BLaER1 (cell line): ENCODE measurements at regions not wholly inside any gene's neighbourhood (a gene's known extent, or its start where the extent isn't known, plus 50 kb on each side); places are given as distances from the start of the nearest gene placed in this dataset.

Source experiments
- H3K27ac ChIP-seq: shearing (Covaris generic); formaldehyde crosslinking; 2 replicates; pipeline ENCODE4 v1.8.1; 2022
- H3K27me3 ChIP-seq: shearing (Covaris generic); formaldehyde crosslinking; 2 replicates; pipeline ENCODE4 v1.8.1; 2022
- H3K36me3 ChIP-seq: shearing (Covaris generic); formaldehyde crosslinking; 2 replicates; pipeline ENCODE4 v1.8.1; 2022
- H3K4me1 ChIP-seq: shearing (Covaris generic); formaldehyde crosslinking; 2 replicates; pipeline ENCODE4 v1.8.1; 2022
- H3K4me2 ChIP-seq: shearing (Covaris generic); formaldehyde crosslinking; 2 replicates; pipeline ENCODE4 v1.8.1; 2022
- H3K4me3 ChIP-seq: shearing (Covaris generic); formaldehyde crosslinking; 2 replicates; pipeline ENCODE4 v1.8.1; 2022
- H3K9ac ChIP-seq: shearing (Covaris generic); formaldehyde crosslinking; 2 replicates; pipeline ENCODE4 v1.8.1; 2022
- H3K9me3 ChIP-seq: shearing (Covaris generic); formaldehyde crosslinking; 2 replicates; pipeline ENCODE4 v1.8.1; 2022
- H4K20me1 ChIP-seq: shearing (Covaris generic); formaldehyde crosslinking; 2 replicates; pipeline ENCODE4 v1.8.1; 2022
- Cebpa-rat ChIP-seq: shearing (Covaris generic); IDR thresholded peaks from 2 replicates; pipeline ENCODE4 v1.8.1; 2022

DNA sequence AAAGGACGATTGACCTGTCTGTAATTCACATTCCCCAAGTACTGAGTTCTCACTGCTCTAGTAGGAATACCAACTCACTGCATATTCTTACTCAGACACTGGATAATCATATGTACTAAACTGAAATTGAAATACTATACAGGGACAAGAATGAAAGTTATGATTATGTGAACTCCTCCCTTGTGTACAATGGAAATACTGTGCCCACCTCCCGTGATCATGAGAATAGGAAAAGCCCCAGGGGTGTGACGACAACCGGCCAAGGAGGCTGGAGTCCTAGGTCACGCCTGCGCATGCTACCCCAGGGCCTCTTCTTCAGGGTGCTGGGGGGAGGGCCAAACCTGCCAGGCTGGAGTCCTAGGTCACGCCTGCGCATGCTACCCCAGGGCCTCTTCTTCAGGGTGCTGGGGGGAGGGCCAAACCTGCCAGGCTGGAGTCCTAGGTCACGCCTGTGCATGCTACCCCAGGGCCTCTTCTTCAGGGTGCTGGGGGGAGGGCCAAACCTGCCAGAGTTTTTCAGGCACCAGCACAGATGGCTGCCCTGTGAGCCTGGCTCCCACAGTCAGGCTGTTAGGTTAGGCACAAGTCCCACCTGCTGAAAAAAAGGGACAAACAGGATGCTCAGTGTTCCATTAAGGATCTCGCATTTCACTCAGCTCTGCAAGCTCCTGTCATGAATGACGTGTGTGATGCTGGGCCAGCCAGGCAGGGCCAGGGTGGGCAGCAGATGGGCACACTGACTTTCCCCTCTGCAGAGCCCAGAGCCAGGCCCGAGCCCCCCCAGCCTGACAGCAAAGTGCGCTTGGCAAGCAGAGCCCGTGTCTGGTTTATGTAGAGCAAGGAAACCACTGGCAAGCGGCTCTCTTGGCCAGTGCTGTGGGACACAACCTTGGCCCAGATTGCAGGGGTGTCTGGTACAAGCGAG, 107.7 kb downstream of the FOXF2 start:
- no peaks in the 10 kb centered on the region for H3K9me3 ChIP-seq
- H4K20me1 ChIP-seq: no peaks in the 10 kb centered on the region
- no peak overlapping the region for H3K9ac ChIP-seq
- no peaks in the 10 kb centered on the region for H3K27me3 ChIP-seq
- H3K4me3 ChIP-seq: no peak overlapping the region
- no peak for TF ChIP-seq Cebpa-rat
- no peak overlapping the region for H3K27ac ChIP-seq
- H3K36me3 ChIP-seq: no peaks in the 10 kb centered on the region
- no peaks in the 10 kb centered on the region for H3K4me1 ChIP-seq
- no peak overlapping the region for H3K4me2 ChIP-seq

DNA sequence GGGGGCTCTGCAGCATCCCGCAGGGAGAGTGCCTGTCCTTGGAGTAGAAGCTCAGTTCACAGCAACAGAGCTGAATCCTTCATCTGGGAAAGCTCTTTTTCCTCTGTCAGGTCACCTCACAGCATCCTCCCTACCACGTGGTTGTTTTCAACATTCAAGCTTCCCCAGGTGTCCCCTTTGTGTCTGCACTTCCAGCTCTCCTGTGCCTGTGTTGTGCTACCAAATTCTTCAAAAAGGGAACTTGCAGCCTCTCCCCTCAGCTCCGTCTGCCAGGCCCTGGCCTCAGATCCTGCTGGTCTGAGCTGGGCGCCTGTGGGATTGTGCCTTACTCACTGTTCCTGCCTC, 108.4 kb downstream of the FOXF2 start:
- no peak for TF ChIP-seq Cebpa-rat
- H3K36me3 ChIP-seq: no peaks in the 10 kb centered on the region
- no peaks in the 10 kb centered on the region for H3K9me3 ChIP-seq
- H3K4me2 ChIP-seq: no peak overlapping the region
- no peaks in the 10 kb centered on the region for H3K27me3 ChIP-seq
- H3K4me1 ChIP-seq: no peaks in the 10 kb centered on the region
- no peak overlapping the region for H3K9ac ChIP-seq
- H4K20me1 ChIP-seq: no peaks in the 10 kb centered on the region
- no peak overlapping the region for H3K4me3 ChIP-seq
- no peak overlapping the region for H3K27ac ChIP-seq

DNA sequence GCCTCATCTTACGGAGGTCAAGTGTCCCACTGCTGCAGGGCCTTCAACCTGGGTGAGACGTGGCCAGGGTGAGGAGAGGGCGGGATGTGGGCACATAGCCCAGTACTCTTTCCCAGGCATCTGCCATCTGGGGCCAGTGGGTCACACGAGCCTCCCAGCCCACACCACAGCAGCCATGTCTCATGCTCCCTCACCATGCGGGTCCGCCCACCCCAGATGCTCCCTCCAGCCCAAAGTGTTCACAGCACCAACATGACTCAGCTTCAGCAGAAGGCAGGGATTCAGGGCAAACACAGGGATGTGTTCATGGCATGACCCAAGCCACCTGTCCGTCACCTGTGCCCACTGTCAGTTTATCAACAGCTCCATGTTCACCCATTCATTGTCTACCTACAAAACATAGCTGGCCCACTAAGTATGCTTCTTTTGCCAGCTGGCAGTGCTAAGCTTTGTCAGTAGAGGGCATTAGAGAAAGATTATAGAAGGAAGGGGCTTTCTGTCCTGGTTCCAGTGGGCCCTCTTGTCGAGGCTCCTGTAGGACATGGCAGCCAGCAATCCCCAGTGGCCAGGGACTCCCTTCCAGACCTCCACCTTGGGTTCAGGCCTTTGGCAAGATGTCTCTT, 109.2 kb downstream of the FOXF2 start:
- Histone ChIP-seq H3K27me3 (no peaks in the 10 kb centered on the region), H3K4me2 (no peak overlapping the region), H3K9me3 (no peaks in the 10 kb centered on the region), H3K4me1 (no peaks in the 10 kb centered on the region), H3K27ac (no peak overlapping the region), H4K20me1 (no peaks in the 10 kb centered on the region), H3K9ac (no peak overlapping the region), H3K4me3 (no peak overlapping the region), H3K36me3 (no peaks in the 10 kb centered on the region)
- no peak for TF ChIP-seq Cebpa-rat

DNA sequence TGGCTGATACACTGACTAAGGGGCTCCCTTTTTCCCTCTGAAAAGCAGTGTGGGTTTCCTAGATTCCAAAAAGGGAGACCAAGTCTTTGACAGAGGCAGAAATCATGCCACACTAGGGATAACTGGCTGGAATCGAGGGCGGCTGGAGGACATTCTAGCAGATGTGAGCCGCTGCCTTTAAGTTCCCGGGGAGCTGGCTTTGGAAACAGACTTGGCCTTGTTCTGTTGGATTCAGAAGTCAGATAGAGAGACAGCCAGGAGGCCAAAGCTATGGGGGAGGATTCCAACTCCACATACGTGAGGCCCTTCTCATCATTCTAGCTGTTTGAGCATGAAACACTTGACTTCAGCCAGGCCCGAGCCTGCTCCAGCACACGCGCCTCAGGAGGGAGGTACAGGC, 109.9 kb upstream of the FOXC1 start:
- Histone ChIP-seq H3K4me3 (no peak overlapping the region), H3K9ac (no peak overlapping the region), H3K4me2 (no peak overlapping the region), H3K27ac (no peak overlapping the region), H3K27me3 (no peaks in the 10 kb centered on the region), H4K20me1 (no peaks in the 10 kb centered on the region), H3K9me3 (no peaks in the 10 kb centered on the region), H3K4me1 (no peaks in the 10 kb centered on the region), H3K36me3 (no peaks in the 10 kb centered on the region)
- no peak for TF ChIP-seq Cebpa-rat

DNA sequence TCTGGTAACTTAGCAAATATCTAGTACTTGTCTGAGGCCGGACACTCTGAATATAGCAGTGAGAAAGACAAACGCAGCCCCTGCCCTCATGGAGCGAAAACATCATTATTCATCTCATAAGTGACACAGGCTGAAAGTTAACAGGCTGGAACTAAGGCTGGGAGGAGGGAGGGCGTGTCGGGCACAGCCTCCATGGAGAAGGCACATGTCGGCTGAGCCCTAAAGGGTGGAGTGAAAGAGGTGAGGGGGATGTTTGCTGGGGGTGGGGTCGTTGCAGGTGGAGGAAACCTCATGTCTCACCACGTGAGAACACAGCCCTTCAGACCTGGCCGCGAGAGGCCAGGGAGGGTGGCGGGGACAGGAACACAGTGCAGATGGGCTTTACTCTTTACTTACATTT, 108.8 kb upstream of the FOXC1 start:
- no peaks in the 10 kb centered on the region for H3K4me1 ChIP-seq
- no peaks in the 10 kb centered on the region for H3K9me3 ChIP-seq
- no peaks in the 10 kb centered on the region for H3K27me3 ChIP-seq
- H3K9ac ChIP-seq: no peak overlapping the region
- TF ChIP-seq Cebpa-rat: no peak
- H3K4me3 ChIP-seq: no peak overlapping the region
- H3K36me3 ChIP-seq: no peaks in the 10 kb centered on the region
- no peaks in the 10 kb centered on the region for H4K20me1 ChIP-seq
- no peak overlapping the region for H3K27ac ChIP-seq
- H3K4me2 ChIP-seq: no peak overlapping the region

DNA sequence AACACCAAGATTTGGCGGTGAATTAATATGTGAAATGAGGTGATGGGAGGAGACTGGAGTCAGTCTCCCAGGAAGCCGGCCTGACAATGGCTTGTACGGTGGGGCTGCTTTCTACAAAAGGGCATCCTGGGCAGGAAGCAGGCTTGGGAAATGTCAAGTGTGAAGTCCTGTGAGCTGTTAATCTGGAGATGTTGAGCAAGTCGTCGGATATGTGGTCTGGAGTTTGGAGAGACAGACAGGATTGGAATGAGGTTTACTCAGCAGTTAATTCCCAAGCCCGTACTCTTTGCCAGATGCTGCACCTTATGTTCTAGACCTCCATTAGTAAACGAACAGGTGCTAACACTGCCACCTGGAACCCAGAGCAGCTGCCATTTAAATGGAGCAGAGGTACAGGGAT, 107.7 kb upstream of the FOXC1 start:
- H4K20me1 ChIP-seq: no peaks in the 10 kb centered on the region
- no peaks in the 10 kb centered on the region for H3K36me3 ChIP-seq
- no peaks in the 10 kb centered on the region for H3K27me3 ChIP-seq
- H3K27ac ChIP-seq: no peak overlapping the region
- H3K9me3 ChIP-seq: no peaks in the 10 kb centered on the region
- H3K4me2 ChIP-seq: no peak overlapping the region
- no peak for TF ChIP-seq Cebpa-rat
- no peaks in the 10 kb centered on the region for H3K4me1 ChIP-seq
- H3K4me3 ChIP-seq: no peak overlapping the region
- H3K9ac ChIP-seq: no peak overlapping the region

DNA sequence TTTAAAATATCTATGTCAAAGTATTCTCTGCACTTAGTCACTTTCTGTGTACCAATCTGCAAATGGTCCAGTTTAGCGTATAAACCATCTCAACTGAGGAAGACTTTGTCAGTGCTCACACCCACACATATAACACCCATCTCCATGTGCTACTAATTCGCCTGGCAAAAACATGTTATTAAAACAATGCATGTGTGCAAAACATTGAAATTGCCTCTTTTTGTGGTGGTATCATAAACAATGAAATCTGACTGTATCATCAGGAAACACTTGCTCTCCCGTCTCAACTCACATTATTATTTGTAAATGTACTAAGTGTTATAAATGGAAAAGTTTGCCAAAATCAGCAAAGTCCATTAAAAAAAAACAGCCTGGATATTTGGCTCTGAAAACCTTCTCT, 105.9 kb upstream of the FOXC1 start:
- H3K4me3 ChIP-seq: no peak overlapping the region
- no peaks in the 10 kb centered on the region for H3K4me1 ChIP-seq
- H3K9ac ChIP-seq: no peak overlapping the region
- no peaks in the 10 kb centered on the region for H3K27me3 ChIP-seq
- no peaks in the 10 kb centered on the region for H3K9me3 ChIP-seq
- no peaks in the 10 kb centered on the region for H4K20me1 ChIP-seq
- TF ChIP-seq Cebpa-rat: no peak
- H3K27ac ChIP-seq: no peak overlapping the region
- H3K4me2 ChIP-seq: no peak overlapping the region
- H3K36me3 ChIP-seq: no peaks in the 10 kb centered on the region

DNA sequence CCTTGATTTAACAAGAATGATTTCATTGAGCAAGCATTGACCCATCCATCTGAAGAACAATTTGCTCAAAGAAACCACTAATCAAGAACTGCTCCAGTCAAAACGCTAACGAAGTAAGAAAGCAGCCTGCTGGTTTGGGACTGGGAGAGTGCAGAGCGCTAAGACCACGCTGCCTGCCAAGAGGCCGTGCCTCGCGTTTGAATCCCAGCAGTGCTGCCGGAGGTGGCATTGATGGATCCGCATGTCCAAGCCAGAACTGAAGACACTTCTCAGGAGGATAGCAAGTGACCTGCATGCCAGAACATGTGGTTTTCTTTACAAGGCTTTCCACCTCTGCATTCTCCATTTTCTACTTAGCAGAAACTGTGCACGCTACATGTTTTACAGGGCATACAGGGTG, 105.2 kb upstream of the FOXC1 start:
- Histone ChIP-seq H3K4me1 (no peaks in the 10 kb centered on the region), H4K20me1 (no peaks in the 10 kb centered on the region), H3K9ac (no peak overlapping the region), H3K9me3 (peaks cover 2% of the 10 kb centered on the region; the same call in 1 of the 2 replicates), H3K27me3 (no peaks in the 10 kb centered on the region), H3K4me3 (no peak overlapping the region), H3K4me2 (no peak overlapping the region), H3K27ac (no peak overlapping the region), H3K36me3 (no peaks in the 10 kb centered on the region)
- no peak for TF ChIP-seq Cebpa-rat

DNA sequence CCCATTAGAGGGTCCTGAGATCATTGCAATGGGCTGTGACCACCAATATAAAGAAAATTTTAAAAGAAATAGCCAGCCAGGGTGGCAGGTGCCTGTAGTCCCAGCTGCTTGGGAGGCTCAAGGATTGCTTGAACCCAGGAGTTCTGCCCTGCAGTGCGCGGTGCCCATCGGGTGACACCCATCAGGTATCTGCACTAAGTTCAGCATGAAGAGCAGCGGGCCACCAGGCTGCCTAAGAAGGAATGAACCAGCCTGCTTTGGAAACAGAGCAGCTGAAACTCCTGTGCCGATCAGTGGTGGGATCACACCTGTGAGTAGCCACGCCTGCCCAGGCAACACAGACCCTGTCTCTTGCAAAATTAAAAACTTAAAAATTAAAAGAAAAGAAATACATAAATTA, 102.5 kb upstream of the FOXC1 start:
- no peaks in the 10 kb centered on the region for H4K20me1 ChIP-seq
- TF ChIP-seq Cebpa-rat: no peak
- H3K9ac ChIP-seq: no peak overlapping the region
- H3K27ac ChIP-seq: no peak overlapping the region
- no peaks in the 10 kb centered on the region for H3K27me3 ChIP-seq
- no peaks in the 10 kb centered on the region for H3K36me3 ChIP-seq
- peaks cover 10% of the 10 kb centered on the region; the same call in 1 of the 2 replicates for H3K9me3 ChIP-seq
- H3K4me1 ChIP-seq: no peaks in the 10 kb centered on the region
- no peak overlapping the region for H3K4me3 ChIP-seq
- H3K4me2 ChIP-seq: no peak overlapping the region

DNA sequence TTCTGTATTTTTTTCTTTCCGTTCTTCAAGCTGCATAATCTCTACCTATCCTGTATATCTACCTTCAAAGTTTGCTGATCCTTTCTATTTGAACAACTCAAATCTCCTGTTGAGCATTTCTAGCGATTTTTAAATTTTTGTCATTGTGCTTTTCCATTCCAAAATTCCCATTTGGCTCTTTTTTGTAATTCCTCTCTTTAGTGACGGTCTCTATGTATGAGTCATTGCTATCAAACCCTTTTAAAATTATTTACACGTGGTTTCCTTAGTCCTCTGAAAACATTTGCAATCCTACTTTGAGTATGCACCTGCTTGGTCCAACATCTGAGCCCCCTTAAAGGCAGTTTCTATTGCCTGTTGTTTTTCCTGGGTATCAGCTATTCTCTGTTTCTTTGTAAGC, 100.5 kb upstream of the FOXC1 start:
- no peaks in the 10 kb centered on the region for H3K36me3 ChIP-seq
- peaks cover 10% of the 10 kb centered on the region; the same call in 1 of the 2 replicates for H3K9me3 ChIP-seq
- no peaks in the 10 kb centered on the region for H3K4me1 ChIP-seq
- no peaks in the 10 kb centered on the region for H4K20me1 ChIP-seq
- H3K4me3 ChIP-seq: no peak overlapping the region
- no peak overlapping the region for H3K4me2 ChIP-seq
- H3K27ac ChIP-seq: no peak overlapping the region
- TF ChIP-seq Cebpa-rat: no peak
- no peak overlapping the region for H3K9ac ChIP-seq
- no peaks in the 10 kb centered on the region for H3K27me3 ChIP-seq
